Brain microvascular endothelial cell (primary cell): ENCODE measurements at regions not wholly inside any gene's neighbourhood (a gene's known extent, or its start where the extent isn't known, plus 50 kb on each side); places are given as distances from the start of the nearest gene placed in this dataset.

Experiments
- DNase-seq: peaks from one replicate; pipeline ENCODE4 v3.0.0-alpha.2; 2020
- H3K27ac ChIP-seq: fragments of 250-450 bp; sonication (Bioruptor Pico); 2 replicates; pipeline ENCODE4 v1.5.1; 2020; ENCODE audit warnings: mild to moderate bottlenecking, moderate library complexity
- H3K27me3 ChIP-seq: fragments of 250-450 bp; sonication (Bioruptor Pico); replicated peaks from 2 replicates; pipeline ENCODE4 v1.5.1; 2020; ENCODE audit warnings: mild to moderate bottlenecking
- H3K36me3 ChIP-seq: fragments of 250-450 bp; sonication (Bioruptor Pico); replicated peaks from 2 replicates; pipeline ENCODE4 v1.5.1; 2020; ENCODE audit warnings: mild to moderate bottlenecking
- H3K4me3 ChIP-seq: 2 replicates; pipeline ENCODE4 v1.5.1; 2011; ENCODE audit warnings: low read depth, mild to moderate bottlenecking, control low read depth, low read length, moderate library complexity
- CTCF ChIP-seq: IDR thresholded peaks from 2 replicates; pipeline ENCODE4 v1.5.1; 2011; ENCODE audit warnings: low read depth, mild to moderate bottlenecking, moderate library complexity, low read length, control low read depth, inconsistent platforms; ENCODE audit errors: missing control alignments
- in situ Hi-C: cut with HindIII; loops from 2 replicates; pipeline ENCODE4 v1.10.0; 2017; ENCODE audit warnings: low sequenced_read_pairs, low pct_ligation_motif_present

- Histone ChIP-seq H3K4me3 (no peak overlapping the region), H3K27ac (no peak overlapping the region), H3K27me3 (peaks cover 10% of the 10 kb centered on the region), H3K36me3 (no peaks in the 10 kb centered on the region)
- no peak for DNase-seq
- TF ChIP-seq CTCF: no peak
- in situ Hi-C loops: no loop called here
Observed at GRCh38 chr16:86455640-86456039, 54.7 kb upstream of the FOXF1 start.

GRCh38 chr16:86457501-86458148 is 52.7 kb upstream of the FOXF1 start:
- in situ Hi-C loops: no loop called here
- no peak overlapping the region for H3K27ac ChIP-seq
- H3K36me3 ChIP-seq: no peaks in the 10 kb centered on the region
- TF ChIP-seq CTCF: no peak
- peak; percentile 5 for DNase-seq
- no peak overlapping the region for H3K4me3 ChIP-seq
- H3K27me3 ChIP-seq: peaks cover 10% of the 10 kb centered on the region

- Histone ChIP-seq H3K27me3 (peaks cover 10% of the 10 kb centered on the region), H3K27ac (no peak overlapping the region), H3K36me3 (no peaks in the 10 kb centered on the region), H3K4me3 (no peak overlapping the region)
- no peak for TF ChIP-seq CTCF
- DNase-seq: no peak
- in situ Hi-C loops: no loop called here
Observed at GRCh38 chr16:86458149-86458777, 52.1 kb upstream of the FOXF1 start.

- Histone ChIP-seq H3K27ac (no peak overlapping the region), H3K4me3 (no peak overlapping the region), H3K36me3 (no peaks in the 10 kb centered on the region), H3K27me3 (peaks cover 10% of the 10 kb centered on the region)
- in situ Hi-C loops: no loop called here
- no peak for DNase-seq
- no peak for TF ChIP-seq CTCF
Observed at GRCh38 chr16:86459266-86459665, 51.1 kb upstream of the FOXF1 start.
